Nephron (organoid): ENCODE measurements at regions not wholly inside any gene's neighbourhood (a gene's known extent, or its start where the extent isn't known, plus 50 kb on each side); places are given as distances from the start of the nearest gene placed in this dataset.

Source experiments
- H3K27ac Mint-ChIP-seq, 3 experiments: 2 replicates each; pipeline ENCODE4 v1.8.0; 2020; ENCODE audit warnings: mixed read lengths in 3 of 3, mild to moderate bottlenecking in 2 of 3, moderate library complexity in 1 of 3
- H3K27me3 Mint-ChIP-seq: 2 replicates; pipeline ENCODE4 v1.8.0; 2021; ENCODE audit warnings: low read depth, mild to moderate bottlenecking, moderate library complexity, mixed read lengths
- H3K36me3 Mint-ChIP-seq: 2 replicates; pipeline ENCODE4 v1.8.0; 2020; ENCODE audit warnings: low read depth, mixed read lengths
- H3K4me1 Mint-ChIP-seq: 2 replicates; pipeline ENCODE4 v1.8.0; 2020; ENCODE audit warnings: mixed read lengths
- H3K4me3 Mint-ChIP-seq, 3 experiments: 2 replicates each; pipeline ENCODE4 v1.8.0; 2020; ENCODE audit warnings: mild to moderate bottlenecking in 3 of 3, mixed read lengths in 3 of 3, moderate library complexity in 2 of 3
- H3K9me3 Mint-ChIP-seq: 2 replicates; pipeline ENCODE4 v1.8.0; 2020; ENCODE audit warnings: mixed read lengths
- TF ChIP-seq, protein P1 (sequence below), 3 experiments: fragments of 200-600 bp; sonication (generic); IDR thresholded peaks; one replicate each; pipeline ENCODE4 v1.5.0; 2021; ENCODE audit warnings: antibody characterized with exemption in 3 of 3; ENCODE audit not compliant: unreplicated experiment in 3 of 3

DNA sequence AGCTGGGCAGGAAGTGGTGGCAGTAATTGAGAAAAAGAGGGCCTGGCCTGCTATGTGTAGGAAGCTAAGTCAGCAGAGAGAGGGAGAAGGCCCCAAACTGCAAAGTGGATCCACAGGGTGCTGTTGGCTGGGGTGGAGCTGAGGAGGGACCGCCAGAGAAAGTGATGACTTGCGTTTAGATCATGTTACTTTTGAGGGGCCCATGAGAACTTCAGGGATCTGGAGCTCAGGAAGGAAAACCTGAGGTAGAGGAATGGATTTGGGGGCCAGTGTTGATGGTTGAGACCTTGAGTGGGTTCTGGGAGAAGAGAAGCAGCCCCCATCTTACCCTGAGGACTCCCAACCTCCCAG lies 155.5 kb downstream of the MRPL14 start:
- Mint-ChIP-seq H3K27ac (peak overlapping the region in 2 of 3 experiments; percentile 50 to 84), H3K27me3 (peaks cover 15% of the 10 kb centered on the region), H3K4me3 (no peak overlapping the region), H3K9me3 (peaks cover 4% of the 10 kb centered on the region), H3K36me3 (no peaks in the 10 kb centered on the region), H3K4me1 (peaks cover 34% of the 10 kb centered on the region)
- TF ChIP-seq, protein P1, sequence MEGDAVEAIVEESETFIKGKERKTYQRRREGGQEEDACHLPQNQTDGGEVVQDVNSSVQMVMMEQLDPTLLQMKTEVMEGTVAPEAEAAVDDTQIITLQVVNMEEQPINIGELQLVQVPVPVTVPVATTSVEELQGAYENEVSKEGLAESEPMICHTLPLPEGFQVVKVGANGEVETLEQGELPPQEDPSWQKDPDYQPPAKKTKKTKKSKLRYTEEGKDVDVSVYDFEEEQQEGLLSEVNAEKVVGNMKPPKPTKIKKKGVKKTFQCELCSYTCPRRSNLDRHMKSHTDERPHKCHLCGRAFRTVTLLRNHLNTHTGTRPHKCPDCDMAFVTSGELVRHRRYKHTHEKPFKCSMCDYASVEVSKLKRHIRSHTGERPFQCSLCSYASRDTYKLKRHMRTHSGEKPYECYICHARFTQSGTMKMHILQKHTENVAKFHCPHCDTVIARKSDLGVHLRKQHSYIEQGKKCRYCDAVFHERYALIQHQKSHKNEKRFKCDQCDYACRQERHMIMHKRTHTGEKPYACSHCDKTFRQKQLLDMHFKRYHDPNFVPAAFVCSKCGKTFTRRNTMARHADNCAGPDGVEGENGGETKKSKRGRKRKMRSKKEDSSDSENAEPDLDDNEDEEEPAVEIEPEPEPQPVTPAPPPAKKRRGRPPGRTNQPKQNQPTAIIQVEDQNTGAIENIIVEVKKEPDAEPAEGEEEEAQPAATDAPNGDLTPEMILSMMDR (IDR thresholded peaks at IDR 0.05; ENCODE audit: unreplicated experiment in 3 of 3): no peak

DNA sequence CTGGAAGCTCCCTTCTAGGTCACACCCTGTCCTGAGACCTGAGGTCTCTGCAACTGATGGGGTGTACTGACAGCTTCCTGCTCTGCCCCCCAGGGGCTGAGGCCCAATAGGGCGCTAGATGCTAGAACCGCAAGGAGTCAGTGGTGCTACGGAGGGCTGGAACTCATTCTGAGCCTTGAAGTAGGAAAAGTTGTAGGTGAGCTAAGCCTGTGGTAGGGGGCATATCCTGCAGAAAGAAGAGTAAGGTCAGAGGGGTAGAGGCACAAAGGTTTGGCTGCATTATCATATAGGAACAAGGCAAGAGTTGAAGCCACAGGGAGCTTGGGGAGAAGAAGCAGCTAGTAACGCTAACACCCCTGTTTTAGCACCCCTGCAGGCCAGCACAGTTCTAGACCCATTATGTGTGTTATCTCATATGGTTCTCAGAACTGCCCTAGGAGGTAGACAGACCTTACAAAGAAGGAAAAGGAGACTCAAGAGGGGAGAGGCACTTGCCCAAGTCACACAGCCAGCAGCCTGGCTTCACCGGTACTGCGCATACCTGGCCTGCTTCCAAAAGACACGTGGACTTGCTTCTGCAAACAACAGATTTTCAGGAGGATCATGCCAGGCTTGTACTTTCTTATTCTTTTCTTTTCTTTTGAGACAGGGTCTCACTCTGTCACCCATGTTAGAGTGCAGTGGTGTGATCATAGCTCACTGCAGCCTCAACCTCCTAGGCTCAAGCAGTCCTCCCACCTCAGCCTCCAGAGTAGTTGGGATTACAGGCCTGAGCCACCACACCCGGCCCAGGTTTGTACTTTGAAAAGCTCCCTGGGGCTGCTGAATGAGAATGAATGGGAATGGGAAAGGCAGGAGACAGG lies 156.1 kb downstream of the MRPL14 start:
- peaks cover 4% of the 10 kb centered on the region for H3K9me3 Mint-ChIP-seq
- no peak overlapping the region for H3K4me3 Mint-ChIP-seq
- peaks cover 34% of the 10 kb centered on the region for H3K4me1 Mint-ChIP-seq
- H3K36me3 Mint-ChIP-seq: no peaks in the 10 kb centered on the region
- H3K27ac Mint-ChIP-seq: peak overlapping the region; percentile 49 to 84 (median 50)
- TF ChIP-seq, protein P1 (IDR thresholded peaks at IDR 0.05; ENCODE audit: unreplicated experiment in 3 of 3): no peak
- peaks cover 15% of the 10 kb centered on the region for H3K27me3 Mint-ChIP-seq

DNA sequence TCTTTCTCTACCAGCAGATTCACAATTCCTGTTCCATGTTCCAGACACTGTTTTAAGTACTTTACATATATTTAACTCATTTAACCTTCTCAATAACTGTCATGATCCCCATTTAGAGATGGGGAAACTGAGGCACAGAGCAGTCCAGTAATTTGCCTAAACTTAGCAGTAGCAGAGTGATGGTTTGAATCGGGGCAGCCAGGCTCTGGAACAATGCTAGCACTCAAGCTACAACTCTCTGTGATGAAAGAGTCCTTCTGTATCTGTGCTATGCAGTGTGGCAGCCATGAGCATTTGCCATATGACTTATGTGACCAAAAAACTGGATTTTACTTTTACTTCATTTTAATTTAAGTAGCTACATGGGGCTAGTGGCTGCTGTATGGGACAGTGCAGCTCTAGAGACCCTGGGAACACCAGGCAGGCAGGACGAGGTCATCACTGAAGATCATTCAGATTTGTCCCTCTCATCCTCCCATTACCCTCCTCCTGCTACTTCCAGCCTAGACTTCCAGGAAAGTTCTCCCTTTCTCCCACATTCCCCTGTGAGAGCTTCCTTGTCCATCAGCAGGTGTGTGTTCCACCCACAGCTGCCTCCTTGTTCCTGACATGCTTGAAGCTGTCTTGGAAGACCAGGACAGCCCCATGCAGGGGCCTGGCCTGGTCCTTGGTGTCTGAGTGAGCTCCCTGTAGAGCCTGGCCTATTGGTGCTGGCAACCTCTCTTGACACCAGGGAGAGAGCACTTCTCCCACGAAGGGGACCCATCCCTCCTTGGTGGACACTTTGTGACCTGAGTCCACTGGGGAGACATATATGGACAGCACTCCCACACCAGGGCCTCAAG lies 157.0 kb downstream of the MRPL14 start:
- TF ChIP-seq, protein P1 (IDR thresholded peaks at IDR 0.05; ENCODE audit: unreplicated experiment in 3 of 3): no peak
- no peaks in the 10 kb centered on the region for H3K9me3 Mint-ChIP-seq
- no peak overlapping the region for H3K4me3 Mint-ChIP-seq
- H3K27ac Mint-ChIP-seq: peak overlapping the region in 2 of 3 experiments; percentile 23 to 84
- H3K4me1 Mint-ChIP-seq: peaks cover 34% of the 10 kb centered on the region
- peaks cover 11% of the 10 kb centered on the region for H3K27me3 Mint-ChIP-seq
- no peaks in the 10 kb centered on the region for H3K36me3 Mint-ChIP-seq

DNA sequence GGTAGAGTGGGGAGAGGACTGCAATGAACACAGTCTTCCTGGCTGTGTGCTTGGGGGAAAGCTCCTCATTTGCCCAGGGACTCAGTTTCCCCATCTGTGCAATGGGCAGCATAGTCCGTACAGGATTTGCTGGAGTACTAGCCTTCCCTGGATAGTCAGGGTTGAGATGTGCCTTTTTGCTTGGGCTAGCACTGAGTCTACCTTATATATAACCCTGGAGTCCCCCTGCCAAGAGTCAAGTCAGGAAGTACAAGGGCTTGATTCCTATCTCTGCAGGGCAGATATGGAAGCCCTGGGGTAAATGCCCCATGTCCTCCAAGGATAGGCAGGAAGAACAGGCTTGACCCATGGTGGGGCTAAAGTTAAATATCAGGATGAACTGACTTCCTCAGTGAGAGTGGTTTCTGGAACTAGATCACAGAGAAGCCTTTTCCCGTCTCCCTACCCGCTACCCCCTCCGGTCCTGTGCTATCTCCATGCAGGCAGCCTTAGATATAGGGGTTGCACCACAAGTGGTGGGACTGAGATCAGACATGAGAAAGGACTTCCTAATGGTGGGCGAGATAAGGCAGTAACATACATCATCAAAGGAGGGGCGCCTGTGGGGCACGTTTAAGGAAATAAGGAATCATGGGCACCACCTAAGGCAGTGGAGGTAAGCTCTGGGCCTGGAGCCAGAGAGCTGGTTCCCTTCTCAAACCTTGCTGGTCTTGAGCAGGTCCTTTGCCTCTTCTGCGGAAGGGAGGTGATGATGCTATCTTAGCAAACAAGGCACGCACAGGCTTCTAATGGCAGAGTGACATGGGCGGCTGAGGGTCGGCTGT lies 157.9 kb downstream of the MRPL14 start:
- Mint-ChIP-seq H3K36me3 (no peaks in the 10 kb centered on the region), H3K27ac (peak overlapping the region in 1 of 3 experiments; percentile 84), H3K4me1 (peaks cover 34% of the 10 kb centered on the region), H3K27me3 (peaks cover 17% of the 10 kb centered on the region), H3K9me3 (no peaks in the 10 kb centered on the region), H3K4me3 (no peak overlapping the region)
- TF ChIP-seq, protein P1 (IDR thresholded peaks at IDR 0.05; ENCODE audit: unreplicated experiment in 3 of 3): no peak

DNA sequence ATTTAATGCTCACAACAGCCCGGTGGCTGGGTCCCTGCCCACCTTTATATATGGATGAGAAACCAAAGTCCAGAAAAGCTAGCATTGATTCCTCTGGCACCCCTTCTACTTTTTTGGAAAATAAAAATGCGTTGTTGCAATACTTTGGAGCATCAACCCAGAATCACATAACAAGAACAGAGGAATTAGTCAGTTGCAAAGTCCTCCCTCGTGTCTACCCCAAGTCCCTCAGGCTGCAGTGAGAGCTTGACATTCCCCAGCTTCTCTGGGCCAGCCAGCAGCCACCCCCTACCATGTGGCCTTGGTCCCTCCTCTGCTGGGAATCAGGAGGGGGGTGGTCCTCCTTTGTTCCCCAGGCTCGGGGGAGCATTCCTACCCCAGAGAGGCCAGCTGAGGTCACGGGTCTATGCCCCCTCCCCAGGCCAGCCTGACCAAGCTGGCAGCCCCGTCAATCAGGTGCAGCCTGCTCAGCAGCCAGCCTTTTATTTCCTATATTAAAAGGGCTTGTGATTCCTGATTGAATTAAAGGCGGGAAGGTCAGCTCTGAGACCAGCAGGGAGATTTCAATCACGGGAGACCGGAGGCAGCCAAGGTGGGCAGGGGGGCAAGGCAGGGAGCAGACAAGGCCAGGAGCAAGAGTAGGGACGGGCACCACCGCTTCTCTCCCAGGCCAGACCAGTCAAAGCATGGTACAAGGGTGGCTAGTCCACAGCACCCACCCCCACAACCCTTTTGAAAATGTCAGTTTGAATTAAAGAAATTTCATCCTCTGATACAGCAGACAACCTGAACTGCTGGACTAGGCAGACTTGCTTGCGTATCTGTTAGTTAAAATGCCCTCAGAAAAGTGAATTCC lies 158.9 kb downstream of the MRPL14 start:
- H3K27me3 Mint-ChIP-seq: peaks cover 22% of the 10 kb centered on the region
- TF ChIP-seq, protein P1 (IDR thresholded peaks at IDR 0.05; ENCODE audit: unreplicated experiment in 3 of 3): no peak
- H3K36me3 Mint-ChIP-seq: peaks cover 3% of the 10 kb centered on the region
- H3K4me3 Mint-ChIP-seq: no peak overlapping the region
- peak overlapping the region in 1 of 3 experiments; percentile 52 for H3K27ac Mint-ChIP-seq
- no peaks in the 10 kb centered on the region for H3K9me3 Mint-ChIP-seq
- H3K4me1 Mint-ChIP-seq: peaks cover 25% of the 10 kb centered on the region
